ENCODE measurements at regions not wholly inside any gene's neighbourhood (a gene's known extent, or its start where the extent isn't known, plus 50 kb on each side); places are given as distances from the start of the nearest gene placed in this dataset.
A peak's percentile ranks its signal among the peaks of the same experiment; 100 is the strongest.

DNA sequence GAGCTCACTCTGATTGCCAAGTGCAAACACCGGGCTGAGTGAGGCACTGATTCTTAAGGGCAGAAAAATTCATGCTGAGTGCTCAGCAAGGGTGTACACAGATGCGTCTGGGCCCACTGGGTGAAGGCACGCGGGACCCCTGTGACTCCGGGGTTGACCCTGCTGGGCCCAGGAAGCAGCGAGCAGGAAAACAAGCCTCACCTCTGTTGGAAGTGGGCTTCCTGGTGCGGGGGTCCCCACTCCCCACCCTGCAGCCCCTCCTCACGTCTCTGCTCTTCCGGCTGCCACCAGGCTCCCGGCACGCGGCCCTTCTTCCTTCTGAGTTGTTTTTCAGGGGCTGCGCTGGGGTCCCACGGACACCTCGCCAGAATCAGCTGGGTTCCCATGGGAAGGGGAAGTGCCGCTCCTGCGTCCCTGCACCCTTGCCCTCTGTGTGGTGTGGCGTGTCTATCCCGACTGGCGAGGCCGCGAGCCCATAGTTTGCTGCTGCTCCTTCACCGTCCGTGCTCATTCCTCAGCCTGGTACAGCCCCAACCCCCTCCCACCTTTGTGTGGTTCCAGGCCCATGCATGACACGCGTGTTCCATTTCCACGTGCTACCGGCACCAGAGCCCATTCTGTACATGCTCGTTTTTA is 80.6 kb upstream of the BHLHE23 start:
- no peak for DNase-seq (ENCODE audit: low read depth in 3 of 3)

DNA sequence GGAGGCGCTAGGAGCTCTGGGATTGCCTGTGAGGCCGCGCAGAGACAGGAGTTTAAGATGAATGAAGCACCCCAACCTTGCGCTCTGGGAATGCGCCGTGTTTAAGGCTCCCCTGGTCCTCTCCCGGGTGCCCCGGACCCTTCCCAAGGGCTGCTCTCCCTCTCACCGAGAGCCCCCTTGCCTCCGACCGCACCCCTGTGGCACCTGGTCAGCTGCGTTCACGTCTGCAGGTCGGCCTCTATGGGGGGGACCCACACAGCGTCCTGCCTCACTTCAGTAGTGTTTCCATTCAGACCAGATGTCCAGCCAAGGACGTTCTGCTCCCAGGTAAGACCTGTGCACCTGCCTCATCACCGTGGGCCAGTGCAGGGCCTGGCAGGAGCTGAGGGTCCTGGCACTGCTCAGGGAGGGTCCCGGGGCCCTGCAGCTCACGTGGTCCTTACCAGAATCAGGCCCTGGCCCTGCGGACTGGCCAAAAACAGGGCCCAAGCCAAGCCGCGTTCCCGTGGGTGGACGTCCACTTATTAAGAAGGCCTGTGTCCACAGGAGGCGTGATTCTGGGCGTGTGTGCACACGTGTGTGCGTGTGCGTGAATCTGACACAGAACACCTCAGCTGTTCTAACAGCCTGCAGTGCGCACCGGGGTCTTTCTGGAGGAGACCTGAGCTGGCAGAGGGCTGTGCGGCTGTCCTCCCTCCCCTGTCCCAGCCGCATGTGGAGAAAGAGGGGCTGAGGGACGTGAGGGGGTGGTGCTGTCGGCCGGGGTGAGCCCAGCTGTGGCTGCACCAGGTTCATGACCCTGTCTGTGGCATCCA is 79.9 kb upstream of the BHLHE23 start:
- no peak for DNase-seq (ENCODE audit: low read depth in 3 of 3)

DNA sequence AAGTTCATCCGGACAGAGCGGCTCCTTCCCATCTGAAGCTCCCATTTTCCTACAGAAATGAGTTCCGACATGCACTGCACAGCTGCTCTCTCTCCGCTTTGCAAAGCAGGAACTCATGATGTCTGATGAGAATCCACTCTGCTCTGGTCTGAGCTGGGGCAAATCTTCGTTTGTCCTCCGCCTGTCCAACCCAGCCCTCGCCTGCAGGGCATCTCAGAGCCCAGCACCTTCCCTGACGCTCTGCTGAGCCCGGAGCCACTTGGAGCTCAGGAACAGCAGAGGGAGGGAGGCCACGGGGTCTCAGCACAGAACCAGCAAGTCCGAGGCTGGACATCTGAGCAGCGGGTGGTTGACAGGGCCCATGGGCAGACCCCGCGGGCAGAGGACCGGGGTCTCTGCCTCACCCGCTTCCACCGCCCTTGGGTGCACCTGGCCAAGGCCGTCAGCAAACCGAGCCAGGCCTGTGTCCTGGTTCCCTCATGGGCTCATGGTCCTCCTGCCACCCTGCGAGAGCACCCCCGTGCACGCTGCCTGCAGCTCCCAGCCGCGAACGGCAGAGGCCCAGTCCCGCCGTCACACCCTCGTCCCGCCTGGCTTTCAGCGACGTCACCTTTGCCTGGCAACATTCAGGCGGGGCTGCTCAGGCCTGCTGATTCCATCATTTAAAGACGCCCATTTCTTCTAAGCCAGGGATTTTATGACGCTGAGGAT is 78.5 kb upstream of the BHLHE23 start:
- DNase-seq (ENCODE audit: low read depth in 3 of 3) = no peak

DNA sequence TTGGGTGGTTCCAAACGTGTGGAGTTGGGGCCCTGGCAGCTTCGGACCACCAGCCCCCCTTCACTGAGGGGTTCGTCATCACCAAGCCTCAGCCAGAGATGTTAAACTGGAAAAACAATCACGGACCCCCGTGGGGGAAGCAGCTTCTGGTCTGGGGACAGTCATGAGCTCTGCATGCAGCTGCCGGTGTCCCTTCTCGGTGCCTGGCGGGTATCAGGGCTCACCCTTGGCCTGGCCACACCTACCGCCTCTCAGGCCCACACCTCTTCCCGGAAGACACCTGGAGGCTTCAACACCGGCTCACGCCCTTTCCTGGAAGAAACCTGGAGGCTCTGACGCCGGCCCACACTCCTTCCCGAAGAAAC is 77.8 kb upstream of the BHLHE23 start:
- DNase-seq (ENCODE audit: low read depth in 3 of 3) = no peak

DNA sequence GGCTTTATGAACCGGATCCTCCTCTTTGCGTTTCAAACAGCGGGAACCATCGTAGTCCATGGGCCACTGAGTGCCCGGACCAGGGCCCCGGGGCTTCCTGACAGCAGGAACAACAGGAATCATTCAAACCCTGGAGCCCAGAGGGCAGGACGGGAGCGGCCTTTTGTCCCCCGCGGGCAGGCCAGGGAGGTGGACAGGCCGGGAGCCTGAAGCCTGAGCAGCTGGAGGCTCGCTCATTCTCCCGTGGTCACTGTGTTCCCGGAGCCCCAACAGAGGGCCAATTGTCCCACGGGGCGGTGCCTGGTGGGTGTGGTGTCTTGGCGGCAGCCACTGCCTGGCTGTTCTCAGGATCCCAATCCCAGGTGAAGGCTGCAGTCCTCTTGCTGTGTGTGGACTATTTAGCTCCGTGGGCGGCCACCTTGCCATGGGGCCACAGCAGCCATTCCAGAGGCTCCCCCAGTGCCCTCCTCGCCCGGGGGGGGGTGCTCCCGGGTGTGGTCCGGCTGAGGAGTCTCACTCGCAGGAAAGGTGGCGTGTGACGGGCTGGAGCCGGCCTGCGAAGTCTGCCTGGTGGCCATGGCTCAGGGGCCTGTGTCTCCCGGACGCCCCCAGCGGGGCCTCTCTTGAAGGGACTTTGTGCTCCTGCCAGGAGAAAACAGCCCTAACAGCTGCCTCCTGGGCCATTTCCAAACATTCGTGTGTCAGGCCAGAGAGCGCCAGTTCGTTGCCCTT is 77.2 kb upstream of the BHLHE23 start:
- DNase-seq (ENCODE audit: low read depth in 3 of 3) = no peak

DNA sequence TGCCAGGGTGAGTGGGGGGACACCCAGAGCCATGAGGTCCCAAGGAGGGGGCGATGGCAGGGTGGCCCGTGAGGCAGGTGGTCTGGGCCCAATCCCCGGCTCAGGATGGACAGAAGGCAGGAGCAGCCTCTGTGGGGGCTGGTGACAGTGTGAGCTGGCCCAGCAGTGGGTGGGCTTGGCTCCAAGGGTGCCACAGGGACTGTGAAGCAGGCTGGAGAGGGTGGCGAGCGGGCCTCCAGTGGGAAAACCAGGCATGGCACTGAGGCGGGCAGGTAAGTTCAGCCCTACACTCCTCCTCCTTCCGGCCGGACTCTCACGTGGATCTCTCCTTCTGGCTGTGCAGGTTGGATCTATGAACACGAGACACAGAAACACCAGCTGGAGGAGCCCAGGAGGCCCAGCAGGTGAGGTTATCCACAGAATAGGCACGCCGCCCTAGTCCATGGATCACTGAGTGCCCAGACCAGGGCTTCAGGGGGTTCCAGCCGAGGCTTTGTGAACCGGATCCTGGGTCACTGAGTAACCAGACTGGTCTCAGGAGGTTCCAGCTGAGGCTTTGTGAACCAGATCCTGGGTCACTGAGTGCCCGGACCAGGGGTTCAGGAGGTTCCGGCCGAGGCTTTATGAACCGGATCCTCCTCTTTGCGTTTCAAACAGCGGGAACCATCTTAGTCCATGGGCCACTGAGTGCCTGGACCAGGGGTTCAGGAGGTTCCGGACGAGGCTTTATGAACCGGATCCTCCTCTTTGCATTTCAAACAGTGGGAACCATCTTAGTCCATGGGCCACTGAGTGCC is 76.4 kb upstream of the BHLHE23 start:
- DNase-seq (ENCODE audit: low read depth in 3 of 3) = no peak

DNA sequence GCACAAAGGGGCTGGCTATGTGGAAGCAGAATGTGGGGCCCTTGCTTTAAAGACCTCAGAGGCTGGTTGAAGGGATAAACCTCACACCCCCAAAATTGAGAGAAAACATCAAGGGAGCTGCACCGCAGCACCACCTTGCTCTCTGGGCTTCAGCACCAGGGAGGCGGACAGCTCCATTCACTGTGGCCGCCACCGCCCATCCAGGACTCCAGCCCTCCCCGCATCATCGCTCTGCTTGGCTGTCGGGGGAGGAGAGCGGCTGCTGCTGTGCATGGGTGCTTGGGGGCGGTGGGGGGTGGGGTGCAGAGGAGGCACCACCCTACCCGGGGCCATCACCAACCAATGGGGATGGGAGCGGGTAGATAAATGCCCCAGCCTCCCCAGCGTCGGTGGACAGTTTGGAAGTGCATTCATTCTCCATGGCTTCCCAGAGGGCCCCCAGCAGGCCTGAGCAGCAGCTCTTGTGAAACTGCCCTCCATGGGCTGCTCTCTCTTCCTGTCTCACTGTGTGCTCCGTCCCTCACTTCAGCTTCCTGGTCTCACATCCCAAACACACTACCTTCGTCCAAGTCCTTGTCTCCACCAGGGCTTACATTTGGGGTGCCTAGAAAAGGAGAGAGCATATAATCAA is 75.7 kb upstream of the BHLHE23 start:
- peak in 1 of 3 experiments; percentile 19 for DNase-seq (ENCODE audit: low read depth in 3 of 3)

DNA sequence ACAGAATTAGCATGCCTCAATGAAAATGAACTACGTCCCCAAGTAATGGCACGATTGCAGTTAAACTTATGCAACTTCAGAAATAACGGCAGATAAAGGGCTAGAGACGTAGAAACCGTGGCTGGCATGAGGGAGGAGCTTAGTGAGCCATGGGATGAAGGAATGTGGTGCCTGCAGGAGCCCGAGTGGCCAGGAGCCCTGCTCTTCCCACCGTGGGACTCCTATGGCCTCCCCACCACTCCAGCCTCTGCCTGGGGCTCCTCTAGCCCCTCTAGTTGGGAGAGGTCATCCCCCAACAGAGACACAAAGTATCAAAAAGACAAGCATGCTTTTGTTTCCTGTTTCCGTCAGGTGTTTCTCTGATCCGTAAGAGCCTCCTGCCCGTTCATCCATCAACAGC is 75.1 kb upstream of the BHLHE23 start:
- DNase-seq (ENCODE audit: low read depth in 3 of 3) = no peak

DNA sequence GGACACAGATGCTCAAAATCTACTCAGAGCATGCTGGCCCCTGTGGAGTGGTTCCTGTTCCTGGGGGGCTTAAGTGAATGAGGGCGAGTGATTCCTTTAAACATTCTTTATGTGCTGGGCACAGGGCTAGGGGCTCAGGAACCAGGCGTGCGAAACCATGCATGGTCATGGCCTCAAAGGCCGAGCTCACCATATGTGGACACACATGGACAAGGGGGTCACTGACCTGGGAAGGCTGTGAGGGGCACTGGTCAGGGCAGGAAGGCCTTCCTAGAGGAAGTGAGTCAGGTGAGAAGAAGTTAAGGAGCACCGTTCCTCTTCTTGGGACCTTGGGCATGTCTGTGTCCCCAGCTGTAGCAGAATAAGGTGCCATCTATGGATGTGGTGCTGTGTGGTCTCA is 74.6 kb upstream of the BHLHE23 start:
- no peak for DNase-seq (ENCODE audit: low read depth in 3 of 3)

DNA sequence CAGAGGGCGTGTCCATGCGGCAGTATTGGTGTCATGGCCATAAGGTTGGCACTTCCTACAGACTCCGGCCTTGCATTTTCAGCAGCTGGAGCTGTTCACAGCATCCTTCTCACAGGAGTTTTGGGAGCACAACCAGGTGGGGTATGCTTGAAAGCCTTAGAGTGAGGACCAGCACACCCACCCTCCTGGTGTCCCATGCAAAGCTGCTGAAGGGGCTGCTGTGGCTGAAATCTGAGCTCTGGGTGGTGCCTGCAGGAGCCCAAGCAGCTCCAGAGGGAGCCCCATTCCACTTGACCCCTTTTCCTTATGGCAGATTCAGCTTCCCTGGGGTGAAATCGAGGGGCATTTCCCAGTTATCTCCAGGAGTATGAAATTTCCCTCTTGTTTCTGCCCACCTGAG is 74.0 kb upstream of the BHLHE23 start:
- no peak for DNase-seq (ENCODE audit: low read depth in 3 of 3)

DNA sequence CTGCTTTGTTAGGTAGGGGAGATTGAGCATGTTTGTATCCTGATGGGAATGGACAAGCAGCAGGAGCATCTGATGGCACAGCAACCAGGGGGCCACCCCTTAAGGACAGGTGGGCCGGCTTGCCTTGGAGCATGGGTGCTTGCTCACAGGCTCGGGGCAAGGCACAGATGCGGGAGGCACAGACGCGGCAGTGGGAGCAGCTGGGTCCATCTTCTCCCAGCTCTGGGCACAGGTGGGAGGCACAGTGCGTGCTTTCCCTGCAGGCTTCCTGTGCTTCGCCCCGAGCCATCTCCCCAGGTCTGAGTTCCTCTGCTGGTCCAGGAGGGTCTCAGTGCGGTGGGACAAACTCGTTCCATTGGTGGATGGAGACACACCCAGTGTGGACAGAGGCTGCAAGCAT is 73.6 kb upstream of the BHLHE23 start:
- no peak for DNase-seq (ENCODE audit: low read depth in 3 of 3)

DNA sequence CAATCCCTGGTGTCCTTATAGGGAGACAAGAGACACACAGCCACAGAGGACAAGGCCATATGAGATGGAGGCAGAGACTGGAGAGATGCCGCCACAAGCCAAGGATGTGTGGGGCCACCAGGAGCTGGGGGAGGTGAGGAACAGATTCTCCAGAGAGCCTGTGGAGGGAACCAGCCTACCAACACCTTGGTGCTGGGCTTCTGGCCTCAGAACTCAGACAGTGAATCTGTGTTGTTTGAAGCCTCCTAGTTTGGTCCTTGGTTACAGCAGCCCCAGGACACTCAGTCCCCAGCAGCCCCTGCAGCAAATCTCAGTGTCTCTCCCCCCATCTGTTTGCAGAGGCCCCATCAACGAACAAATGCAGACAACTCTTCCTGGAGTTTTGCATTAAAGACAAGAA is 73.2 kb upstream of the BHLHE23 start:
- no peak for DNase-seq (ENCODE audit: low read depth in 3 of 3)

DNA sequence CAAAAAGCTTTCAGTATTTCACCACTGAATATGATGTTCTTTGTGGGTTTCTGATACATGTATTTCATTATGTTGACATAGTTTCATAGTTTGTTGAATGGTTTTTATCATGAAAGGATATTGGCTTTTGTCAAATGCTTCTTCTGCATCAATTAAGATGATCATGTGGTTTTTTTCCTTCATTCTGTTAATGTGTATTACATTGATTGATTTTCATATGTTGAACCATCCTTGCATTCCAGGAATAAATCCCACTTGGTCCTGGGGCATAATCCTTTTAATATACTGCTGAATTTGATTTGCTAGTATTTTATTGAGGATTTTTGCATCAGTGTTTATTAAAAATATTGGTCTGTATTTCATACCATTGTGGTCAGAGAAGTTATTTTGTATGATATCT is 70.9 kb upstream of the BHLHE23 start:
- DNase-seq (ENCODE audit: low read depth in 3 of 3) = no peak

DNA sequence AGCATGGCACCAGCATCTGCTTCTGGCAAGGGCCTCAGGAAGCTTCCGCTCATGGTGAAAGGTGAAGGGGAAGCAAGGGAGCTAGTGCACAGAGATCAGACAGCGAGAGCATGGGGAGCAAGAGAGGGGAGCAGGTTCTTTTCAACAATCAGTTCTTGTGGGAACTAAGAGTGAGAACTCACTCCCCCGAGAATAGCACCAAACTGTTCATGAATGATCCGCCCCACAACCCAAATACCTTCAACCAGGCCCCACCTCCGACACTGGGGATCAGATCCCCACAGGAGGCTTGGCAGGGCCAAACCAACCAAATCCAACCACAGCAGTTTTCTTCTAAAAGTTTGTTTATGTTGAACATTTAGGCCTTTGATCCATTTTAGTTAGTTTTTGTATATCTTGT is 69.7 kb upstream of the BHLHE23 start:
- DNase-seq (ENCODE audit: low read depth in 3 of 3) = no peak

DNA sequence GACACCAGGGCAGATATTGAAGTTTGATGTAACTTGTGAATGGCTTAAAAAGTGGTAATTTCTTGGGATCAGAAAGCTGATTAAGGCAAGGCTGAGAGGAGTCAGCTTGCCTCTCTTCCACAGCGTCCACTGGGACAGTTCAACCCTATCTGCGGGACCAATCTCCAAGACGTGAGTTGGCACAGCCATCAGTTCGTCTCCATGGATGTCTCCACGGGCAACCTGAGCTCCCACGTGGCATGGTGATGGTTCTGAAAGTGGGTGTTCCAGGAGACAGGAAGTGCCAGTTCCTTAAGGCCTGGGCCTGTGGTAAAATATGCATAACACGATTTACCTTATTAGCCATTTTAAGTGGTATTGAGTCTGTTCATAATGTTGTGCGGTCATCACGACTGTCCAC is 67.9 kb upstream of the BHLHE23 start:
- no peak for DNase-seq (ENCODE audit: low read depth in 3 of 3)

DNA sequence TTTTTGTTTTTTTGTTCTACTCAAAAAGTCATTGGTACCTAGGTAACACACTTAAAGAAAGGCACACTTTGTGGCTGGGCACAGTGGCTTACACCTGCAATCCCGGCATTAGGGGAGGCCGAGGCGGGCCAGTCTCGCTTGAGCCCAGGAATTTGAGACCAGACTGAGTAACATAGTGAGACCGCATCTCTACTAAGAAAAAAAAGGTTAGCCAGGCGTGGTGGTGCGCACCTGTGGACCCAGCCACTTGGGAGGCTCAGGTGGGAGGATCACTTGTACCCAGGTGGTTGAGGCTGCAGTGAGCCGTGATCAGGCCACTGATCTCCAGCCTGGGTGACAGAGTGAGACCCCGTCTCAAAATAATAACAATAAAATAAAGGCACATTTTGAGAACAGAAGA is 67.4 kb upstream of the BHLHE23 start:
- DNase-seq (ENCODE audit: low read depth in 3 of 3) = no peak

DNA sequence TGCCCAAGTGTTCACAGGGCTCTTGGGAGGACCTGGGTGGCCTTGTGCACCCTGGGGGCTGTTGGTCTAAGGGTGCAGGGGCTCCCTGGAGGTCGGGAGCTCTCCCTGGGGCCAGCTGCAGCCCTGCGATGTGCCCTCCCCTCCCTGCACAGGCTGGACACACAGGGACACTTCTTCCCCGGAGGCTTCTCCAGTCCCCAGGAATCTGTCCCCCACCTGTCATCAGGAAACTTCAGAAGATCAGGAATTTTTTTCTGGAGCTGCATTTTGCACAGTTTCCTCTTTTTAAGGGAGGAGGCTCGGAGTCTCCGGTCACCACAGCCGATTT is 66.9 kb upstream of the BHLHE23 start:
- DNase-seq (ENCODE audit: low read depth in 3 of 3) = no peak

DNA sequence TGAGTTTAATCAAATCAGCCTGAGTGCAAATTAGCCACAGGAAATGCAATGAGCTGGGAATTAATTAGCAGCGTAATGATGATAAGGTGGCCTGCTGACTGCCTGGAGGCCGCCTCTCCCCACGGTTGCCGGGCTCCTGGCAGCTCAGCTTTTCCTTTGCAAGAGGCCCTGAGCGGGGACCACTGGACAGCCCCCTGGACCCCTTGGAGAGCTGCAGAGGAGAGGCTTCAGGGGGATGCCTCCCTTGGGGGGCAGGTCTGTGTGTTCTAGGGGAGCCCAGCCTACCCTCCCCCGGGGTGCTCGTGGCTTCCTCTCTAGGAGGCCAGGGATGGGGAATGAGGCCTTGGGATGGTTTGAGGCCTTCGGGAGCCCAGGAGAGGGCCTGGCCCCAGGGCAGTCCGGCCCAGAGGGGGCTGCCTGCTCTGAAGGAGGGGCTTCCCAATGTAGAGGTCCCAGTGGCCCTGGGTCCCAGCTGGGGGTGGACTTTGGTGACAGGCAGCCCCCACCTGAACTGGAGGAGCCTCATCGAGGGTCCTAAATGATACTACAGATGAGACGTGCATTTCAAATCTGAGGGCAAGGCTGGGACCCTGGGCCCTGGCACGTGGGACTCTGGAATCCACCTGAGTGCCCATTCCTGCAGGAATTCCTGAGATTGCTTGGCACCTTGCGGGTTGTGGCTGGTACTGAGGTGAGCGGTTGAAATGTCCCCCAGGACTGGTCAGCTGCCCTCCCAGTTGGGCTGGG is 66.4 kb upstream of the BHLHE23 start:
- no peak for DNase-seq (ENCODE audit: low read depth in 3 of 3)

DNA sequence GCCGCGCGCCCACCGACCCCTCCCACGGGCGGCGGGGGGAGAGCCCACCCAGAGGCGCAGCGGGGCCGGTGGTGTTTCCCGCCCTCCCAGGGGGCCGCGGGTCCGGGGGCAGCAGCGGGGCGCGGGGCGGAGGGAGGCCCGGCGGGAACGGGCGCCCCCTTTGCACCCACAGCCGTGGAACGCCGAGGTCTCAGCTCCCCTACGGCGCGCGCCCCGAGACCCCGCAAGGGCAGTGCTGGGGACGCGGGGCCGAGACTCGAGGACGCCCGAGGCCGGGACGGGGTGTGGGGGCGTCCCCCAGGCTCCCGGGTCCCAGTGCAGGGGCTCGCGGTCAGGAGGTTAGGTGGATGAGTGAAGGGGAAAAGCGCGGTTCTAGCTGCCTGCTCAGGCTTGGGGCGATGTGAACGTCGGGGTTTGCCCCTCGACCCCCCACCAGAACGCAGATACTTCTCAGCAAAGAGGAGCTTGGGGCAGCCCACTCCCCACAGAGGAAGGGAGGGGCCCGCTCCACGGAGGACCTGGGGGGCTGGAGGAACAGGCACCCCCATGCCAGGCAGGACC is 65.5 kb upstream of the BHLHE23 start:
- DNase-seq (ENCODE audit: low read depth in 3 of 3) = no peak

DNA sequence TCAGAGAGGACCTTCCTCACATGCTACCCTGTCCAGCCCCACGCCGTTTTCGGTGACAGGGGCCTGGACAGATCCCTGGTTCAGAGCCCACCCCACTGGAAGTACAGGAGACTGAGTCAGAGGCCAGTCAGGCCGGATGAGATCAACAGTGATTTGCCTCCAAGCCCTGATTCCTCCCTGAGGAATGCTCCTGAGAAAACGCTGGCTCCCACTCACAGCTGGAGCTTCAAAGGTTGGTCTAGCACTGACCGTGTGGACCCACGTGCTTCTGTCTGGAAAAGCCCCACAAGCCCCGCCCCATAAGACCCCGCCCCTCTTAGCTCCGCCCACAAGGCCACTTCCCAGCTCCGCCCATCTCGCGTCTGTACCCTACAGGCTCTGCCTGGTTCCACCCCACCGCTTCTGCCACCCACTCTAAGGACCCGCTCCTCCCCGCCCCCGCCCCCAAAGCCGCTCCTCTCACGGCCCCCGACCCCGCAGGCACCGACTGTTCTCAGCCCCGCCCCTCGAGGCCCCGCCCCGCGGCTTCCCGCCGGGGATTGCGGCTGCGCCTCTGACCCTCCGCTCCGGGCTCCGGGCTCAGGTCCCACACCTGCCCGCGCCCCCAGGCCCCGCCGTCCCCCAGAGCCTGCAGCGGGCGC is 64.9 kb upstream of the BHLHE23 start:
- DNase-seq (ENCODE audit: low read depth in 3 of 3) = peak in 1 of 3 experiments; percentile 31

Measured in stimulated activated CD4-positive, alpha-beta T cell treated with anti-CD3 and anti-CD28 coated beads, TNF-alpha, amount 100 ng/mL, for 24 hours (primary cell).